Testis (tissue), 2 donors: ENCODE measurements at regions not wholly inside any gene's neighbourhood (a gene's known extent, or its start where the extent isn't known, plus 50 kb on each side); places are given as distances from the start of the nearest gene placed in this dataset.

ENCODE experiments used
- POLR2A ChIP-seq: fragments of 450-650 bp; IDR thresholded peaks from one replicate; pipeline ENCODE4 v1.6.1; 2017; ENCODE audit warnings: antibody characterized with exemption, mild to moderate bottlenecking, moderate library complexity
- TF ChIP-seq, protein P1 (sequence below), 3 experiments: fragments of 450-650 bp in 2 of 3; fragments of 200-600 bp in 1 of 3; sonication (generic) in 1 of 3; IDR thresholded peaks; one replicate each; pipeline ENCODE4 v1.5.1; 2016 to 2019; ENCODE audit warnings: antibody characterized with exemption in 3 of 3, mild to moderate bottlenecking in 2 of 3, moderate library complexity in 1 of 3

DNA sequence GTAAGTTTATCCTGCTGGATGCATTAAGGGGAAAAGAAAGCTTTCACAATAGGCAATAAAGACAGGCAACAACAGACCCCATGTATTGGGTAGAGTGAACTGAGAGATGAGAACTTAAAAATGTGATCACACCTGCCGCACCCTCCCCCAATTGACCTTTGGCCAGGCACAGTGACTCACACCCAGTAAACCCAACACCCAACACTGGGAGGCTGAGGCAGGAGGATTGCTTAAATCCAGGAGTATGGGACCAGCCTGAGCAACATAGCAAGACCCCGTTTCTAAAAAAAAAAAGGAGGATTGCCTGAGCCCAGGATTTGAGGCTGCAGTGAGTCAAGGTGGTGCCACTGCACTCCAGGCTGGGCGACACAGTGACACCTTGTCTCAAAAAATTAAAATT is 86.9 kb downstream of the MPP7 start:
- TF ChIP-seq, protein P1, sequence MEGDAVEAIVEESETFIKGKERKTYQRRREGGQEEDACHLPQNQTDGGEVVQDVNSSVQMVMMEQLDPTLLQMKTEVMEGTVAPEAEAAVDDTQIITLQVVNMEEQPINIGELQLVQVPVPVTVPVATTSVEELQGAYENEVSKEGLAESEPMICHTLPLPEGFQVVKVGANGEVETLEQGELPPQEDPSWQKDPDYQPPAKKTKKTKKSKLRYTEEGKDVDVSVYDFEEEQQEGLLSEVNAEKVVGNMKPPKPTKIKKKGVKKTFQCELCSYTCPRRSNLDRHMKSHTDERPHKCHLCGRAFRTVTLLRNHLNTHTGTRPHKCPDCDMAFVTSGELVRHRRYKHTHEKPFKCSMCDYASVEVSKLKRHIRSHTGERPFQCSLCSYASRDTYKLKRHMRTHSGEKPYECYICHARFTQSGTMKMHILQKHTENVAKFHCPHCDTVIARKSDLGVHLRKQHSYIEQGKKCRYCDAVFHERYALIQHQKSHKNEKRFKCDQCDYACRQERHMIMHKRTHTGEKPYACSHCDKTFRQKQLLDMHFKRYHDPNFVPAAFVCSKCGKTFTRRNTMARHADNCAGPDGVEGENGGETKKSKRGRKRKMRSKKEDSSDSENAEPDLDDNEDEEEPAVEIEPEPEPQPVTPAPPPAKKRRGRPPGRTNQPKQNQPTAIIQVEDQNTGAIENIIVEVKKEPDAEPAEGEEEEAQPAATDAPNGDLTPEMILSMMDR (IDR thresholded peaks at IDR 0.05): no peak
- no peak for TF ChIP-seq POLR2A
